ENCODE measurements at regions not wholly inside any gene's neighbourhood (a gene's known extent, or its start where the extent isn't known, plus 50 kb on each side); places are given as distances from the start of the nearest gene placed in this dataset.

DNA sequence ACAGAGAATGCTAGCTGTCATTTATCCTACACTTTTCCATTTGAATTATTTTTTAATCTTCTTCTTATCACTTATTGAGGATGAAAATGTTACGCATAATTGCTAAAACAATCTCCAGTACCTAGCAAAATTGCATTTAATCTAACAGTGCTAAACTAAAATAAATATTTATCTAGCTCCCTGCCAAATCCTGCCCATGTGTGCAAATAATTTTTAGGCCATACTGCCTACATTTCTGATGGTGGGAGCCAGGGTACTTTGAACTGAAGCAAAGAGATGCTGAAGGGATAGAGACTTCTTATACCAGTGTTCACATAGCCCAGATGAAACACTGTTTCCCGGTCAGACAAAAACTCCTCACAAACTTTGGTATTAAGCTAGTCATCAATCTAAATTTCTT is 1268.7 kb upstream of the PCDH20 start:
- DNase-seq (ENCODE audit: low spot score, unreplicated experiment): no peak
- TF ChIP-seq, protein P1, sequence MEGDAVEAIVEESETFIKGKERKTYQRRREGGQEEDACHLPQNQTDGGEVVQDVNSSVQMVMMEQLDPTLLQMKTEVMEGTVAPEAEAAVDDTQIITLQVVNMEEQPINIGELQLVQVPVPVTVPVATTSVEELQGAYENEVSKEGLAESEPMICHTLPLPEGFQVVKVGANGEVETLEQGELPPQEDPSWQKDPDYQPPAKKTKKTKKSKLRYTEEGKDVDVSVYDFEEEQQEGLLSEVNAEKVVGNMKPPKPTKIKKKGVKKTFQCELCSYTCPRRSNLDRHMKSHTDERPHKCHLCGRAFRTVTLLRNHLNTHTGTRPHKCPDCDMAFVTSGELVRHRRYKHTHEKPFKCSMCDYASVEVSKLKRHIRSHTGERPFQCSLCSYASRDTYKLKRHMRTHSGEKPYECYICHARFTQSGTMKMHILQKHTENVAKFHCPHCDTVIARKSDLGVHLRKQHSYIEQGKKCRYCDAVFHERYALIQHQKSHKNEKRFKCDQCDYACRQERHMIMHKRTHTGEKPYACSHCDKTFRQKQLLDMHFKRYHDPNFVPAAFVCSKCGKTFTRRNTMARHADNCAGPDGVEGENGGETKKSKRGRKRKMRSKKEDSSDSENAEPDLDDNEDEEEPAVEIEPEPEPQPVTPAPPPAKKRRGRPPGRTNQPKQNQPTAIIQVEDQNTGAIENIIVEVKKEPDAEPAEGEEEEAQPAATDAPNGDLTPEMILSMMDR (IDR thresholded peaks at IDR 0.05; ENCODE audit: unreplicated experiment): no peak
- Mint-ChIP-seq H3K27me3 (no peaks in the 10 kb centered on the region), H3K9me3 (ENCODE audit: low read depth) (no peaks in the 10 kb centered on the region), H3K4me1 (ENCODE audit: low read depth) (peaks cover 2% of the 10 kb centered on the region), H3K36me3 (ENCODE audit: insufficient read depth) (no peaks in the 10 kb centered on the region), H3K4me3 (ENCODE audit: low read depth) (no peak overlapping the region), H3K27ac (no peak overlapping the region)

DNA sequence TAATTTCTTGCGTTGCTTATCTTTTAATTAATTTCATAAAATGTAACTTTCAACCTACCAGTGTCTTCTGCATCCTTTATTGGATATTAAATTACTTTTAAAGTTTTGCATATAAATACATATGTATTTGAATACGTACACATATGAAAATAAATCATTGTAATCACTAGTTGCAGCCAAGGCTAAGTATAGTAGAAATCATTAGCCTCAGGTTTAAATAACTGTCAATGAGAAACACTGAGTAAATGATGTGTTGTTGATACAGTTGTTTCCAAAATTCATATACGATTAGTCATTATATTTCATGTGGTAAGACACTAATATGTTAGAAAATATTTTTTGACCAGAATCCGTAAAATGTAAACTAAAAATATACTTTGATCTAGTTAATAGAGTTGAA is 1267.1 kb upstream of the PCDH20 start:
- Mint-ChIP-seq H3K4me3 (ENCODE audit: low read depth) (no peak overlapping the region), H3K27me3 (no peaks in the 10 kb centered on the region), H3K36me3 (ENCODE audit: insufficient read depth) (no peaks in the 10 kb centered on the region), H3K27ac (no peak overlapping the region), H3K4me1 (ENCODE audit: low read depth) (peaks cover 4% of the 10 kb centered on the region), H3K9me3 (ENCODE audit: low read depth) (no peaks in the 10 kb centered on the region)
- TF ChIP-seq, protein P1 (IDR thresholded peaks at IDR 0.05; ENCODE audit: unreplicated experiment): no peak
- no peak for DNase-seq (ENCODE audit: low spot score, unreplicated experiment)

DNA sequence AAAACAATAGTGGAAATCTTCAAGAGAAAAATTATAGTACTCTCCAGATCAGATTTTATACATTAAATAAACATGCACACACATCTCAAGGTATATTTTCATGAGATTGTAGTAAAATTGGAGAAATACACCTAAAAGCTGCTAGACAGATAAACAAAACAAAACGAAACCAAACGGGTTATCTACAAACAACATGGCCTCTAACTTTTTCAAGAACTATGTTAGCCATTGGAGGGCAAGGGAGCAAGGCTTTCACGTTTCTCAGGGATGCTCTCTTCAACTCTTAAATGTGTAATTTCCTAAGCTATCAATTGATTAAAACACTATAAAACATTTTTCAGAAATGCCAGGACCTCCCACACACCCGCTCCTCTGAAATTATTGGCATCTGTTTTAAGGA is 1262.4 kb upstream of the PCDH20 start:
- H3K27me3 Mint-ChIP-seq: no peaks in the 10 kb centered on the region
- H3K4me3 Mint-ChIP-seq (ENCODE audit: low read depth): no peak overlapping the region
- peaks cover 6% of the 10 kb centered on the region for H3K4me1 Mint-ChIP-seq (ENCODE audit: low read depth)
- H3K36me3 Mint-ChIP-seq (ENCODE audit: insufficient read depth): no peaks in the 10 kb centered on the region
- no peak for DNase-seq (ENCODE audit: low spot score, unreplicated experiment)
- TF ChIP-seq, protein P1 (IDR thresholded peaks at IDR 0.05; ENCODE audit: unreplicated experiment): no peak
- H3K27ac Mint-ChIP-seq: no peak overlapping the region
- peaks cover 8% of the 10 kb centered on the region for H3K9me3 Mint-ChIP-seq (ENCODE audit: low read depth)

DNA sequence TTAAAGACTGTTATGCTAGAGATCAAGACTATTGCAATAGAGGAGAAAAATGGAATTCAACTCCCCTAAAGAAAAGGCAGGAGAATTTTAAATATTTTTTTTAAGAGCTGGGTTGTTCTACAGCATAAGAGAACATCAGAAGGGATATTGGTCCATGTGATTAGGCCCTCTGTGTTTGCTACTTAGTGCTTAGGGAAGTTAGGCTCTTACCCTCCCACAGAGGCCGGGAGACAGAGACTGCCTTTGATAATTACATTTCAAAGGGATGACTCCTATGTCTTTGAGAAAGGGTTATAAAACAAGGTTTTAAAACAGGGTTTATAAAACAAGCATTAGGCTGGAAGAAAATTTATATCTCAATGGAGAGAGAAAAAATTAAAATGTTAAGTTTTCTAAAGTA is 1248.1 kb upstream of the PCDH20 start:
- Mint-ChIP-seq H3K27me3 (no peaks in the 10 kb centered on the region), H3K27ac (no peak overlapping the region), H3K36me3 (ENCODE audit: insufficient read depth) (no peaks in the 10 kb centered on the region), H3K9me3 (ENCODE audit: low read depth) (no peaks in the 10 kb centered on the region), H3K4me1 (ENCODE audit: low read depth) (peaks cover 8% of the 10 kb centered on the region), H3K4me3 (ENCODE audit: low read depth) (no peak overlapping the region)
- TF ChIP-seq, protein P1 (IDR thresholded peaks at IDR 0.05; ENCODE audit: unreplicated experiment): no peak
- DNase-seq (ENCODE audit: low spot score, unreplicated experiment): no peak

DNA sequence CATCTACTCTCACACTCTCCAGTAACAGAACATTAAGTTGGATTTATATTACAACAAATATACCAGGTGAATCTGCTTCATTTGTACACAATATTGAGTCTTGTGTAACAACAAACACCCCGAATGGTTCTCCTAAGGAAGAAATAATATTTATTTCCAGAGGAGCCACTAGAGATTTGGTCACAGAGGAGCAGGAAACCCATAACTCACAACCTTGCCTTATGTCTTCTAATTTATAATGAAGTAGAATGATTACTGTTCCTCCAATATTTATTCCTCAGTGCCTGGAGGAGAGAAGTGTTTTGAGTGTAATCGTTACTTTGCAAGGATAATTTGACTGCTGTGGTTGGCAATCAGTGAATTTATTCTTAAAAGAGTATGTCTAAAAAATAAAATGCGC is 1243.7 kb upstream of the PCDH20 start:
- H3K27ac Mint-ChIP-seq: no peak overlapping the region
- no peak for DNase-seq (ENCODE audit: low spot score, unreplicated experiment)
- no peaks in the 10 kb centered on the region for H3K9me3 Mint-ChIP-seq (ENCODE audit: low read depth)
- peaks cover 1% of the 10 kb centered on the region for H3K4me1 Mint-ChIP-seq (ENCODE audit: low read depth)
- no peaks in the 10 kb centered on the region for H3K36me3 Mint-ChIP-seq (ENCODE audit: insufficient read depth)
- H3K4me3 Mint-ChIP-seq (ENCODE audit: low read depth): no peak overlapping the region
- TF ChIP-seq, protein P1 (IDR thresholded peaks at IDR 0.05; ENCODE audit: unreplicated experiment): no peak
- H3K27me3 Mint-ChIP-seq: no peaks in the 10 kb centered on the region
